IPS-20b (cell line): ENCODE measurements at regions not wholly inside any gene's neighbourhood (a gene's known extent, or its start where the extent isn't known, plus 50 kb on each side); places are given as distances from the start of the nearest gene placed in this dataset.

ENCODE experiments used
- H3K27ac ChIP-seq: one replicate; pipeline ENCODE4 v1.5.1; 2013; ENCODE audit warnings: low read length
- H3K27me3 ChIP-seq: 2 replicates; pipeline ENCODE4 v1.6.1; 2013; ENCODE audit warnings: mild to moderate bottlenecking, low read length, inconsistent platforms; ENCODE audit not compliant: insufficient read depth
- H3K36me3 ChIP-seq: 2 replicates; pipeline ENCODE4 v1.6.1; 2013; ENCODE audit warnings: low read depth, mild to moderate bottlenecking, inconsistent platforms, low read length, moderate library complexity; ENCODE audit not compliant: insufficient read depth
- H3K4me1 ChIP-seq: 2 replicates; pipeline ENCODE4 v1.6.1; 2013; ENCODE audit warnings: mild to moderate bottlenecking, control low read depth, inconsistent platforms, low read length, moderate library complexity; ENCODE audit not compliant: insufficient read depth
- H3K4me3 ChIP-seq: 2 replicates; pipeline ENCODE4 v1.5.1; 2013; ENCODE audit warnings: mild to moderate bottlenecking, low read length, inconsistent platforms
- H3K9ac ChIP-seq: 2 replicates; pipeline ENCODE4 v1.6.1; 2013; ENCODE audit warnings: low read depth, mild to moderate bottlenecking, inconsistent platforms, low read length, moderate library complexity
- H3K9me3 ChIP-seq: 2 replicates; pipeline ENCODE4 v1.6.1; 2013; ENCODE audit warnings: mild to moderate bottlenecking, low read depth, low read length, inconsistent platforms; ENCODE audit not compliant: insufficient read depth

- H3K36me3 ChIP-seq = no peaks in the 10 kb centered on the region
- no peak overlapping the region for H3K9ac ChIP-seq
- no peak overlapping the region for H3K4me3 ChIP-seq
- no peak overlapping the region for H3K27ac ChIP-seq
- H3K4me1 ChIP-seq = no peaks in the 10 kb centered on the region
- H3K27me3 ChIP-seq = no peaks in the 10 kb centered on the region
- H3K9me3 ChIP-seq = no peaks in the 10 kb centered on the region; the same call in 1 of the 2 replicates
Measured at GRCh38 chr10:121169406-121169805, 318.2 kb downstream of the WDR11 start.

- Histone ChIP-seq H3K9ac (no peak overlapping the region), H3K27me3 (no peaks in the 10 kb centered on the region), H3K9me3 (no peaks in the 10 kb centered on the region; the same call in 1 of the 2 replicates), H3K4me1 (no peaks in the 10 kb centered on the region), H3K4me3 (no peak overlapping the region), H3K27ac (no peak overlapping the region), H3K36me3 (no peaks in the 10 kb centered on the region)
Measured at GRCh38 chr10:121171825-121172787, 320.9 kb downstream of the WDR11 start.

GRCh38 chr10:121179006-121179405 is 327.8 kb downstream of the WDR11 start:
- Histone ChIP-seq H3K4me1 (no peaks in the 10 kb centered on the region), H3K9me3 (no peaks in the 10 kb centered on the region), H3K27ac (no peak overlapping the region), H3K9ac (no peak overlapping the region), H3K27me3 (no peaks in the 10 kb centered on the region), H3K36me3 (no peaks in the 10 kb centered on the region), H3K4me3 (no peak overlapping the region)

GRCh38 chr10:121182219-121182618 is 331.1 kb downstream of the WDR11 start:
- Histone ChIP-seq H3K27me3 (no peaks in the 10 kb centered on the region), H3K4me3 (no peak overlapping the region), H3K9me3 (no peaks in the 10 kb centered on the region), H3K9ac (no peak overlapping the region), H3K27ac (no peak overlapping the region), H3K4me1 (no peaks in the 10 kb centered on the region), H3K36me3 (no peaks in the 10 kb centered on the region)

GRCh38 chr10:121183236-121183635 is 332.1 kb downstream of the WDR11 start:
- no peaks in the 10 kb centered on the region for H3K27me3 ChIP-seq
- no peaks in the 10 kb centered on the region for H3K36me3 ChIP-seq
- no peaks in the 10 kb centered on the region for H3K9me3 ChIP-seq
- H3K4me3 ChIP-seq = no peak overlapping the region
- H3K27ac ChIP-seq = no peak overlapping the region
- no peaks in the 10 kb centered on the region for H3K4me1 ChIP-seq
- H3K9ac ChIP-seq = no peak overlapping the region

GRCh38 chr10:121183707-121184106 is 332.5 kb downstream of the WDR11 start:
- Histone ChIP-seq H3K27me3 (no peaks in the 10 kb centered on the region), H3K9ac (no peak overlapping the region), H3K4me3 (no peak overlapping the region), H3K36me3 (no peaks in the 10 kb centered on the region), H3K9me3 (no peaks in the 10 kb centered on the region), H3K4me1 (no peaks in the 10 kb centered on the region), H3K27ac (no peak overlapping the region)

- Histone ChIP-seq H3K9ac (no peak overlapping the region), H3K4me3 (no peak overlapping the region), H3K27ac (no peak overlapping the region), H3K36me3 (no peaks in the 10 kb centered on the region), H3K9me3 (no peaks in the 10 kb centered on the region), H3K4me1 (no peaks in the 10 kb centered on the region), H3K27me3 (no peaks in the 10 kb centered on the region)
Measured at GRCh38 chr10:121185816-121186455, 334.8 kb downstream of the WDR11 start.

- H3K9ac ChIP-seq = no peak overlapping the region
- no peak overlapping the region for H3K27ac ChIP-seq
- H3K36me3 ChIP-seq = no peaks in the 10 kb centered on the region
- H3K4me1 ChIP-seq = no peaks in the 10 kb centered on the region
- H3K27me3 ChIP-seq = no peaks in the 10 kb centered on the region
- no peak overlapping the region for H3K4me3 ChIP-seq
- no peaks in the 10 kb centered on the region for H3K9me3 ChIP-seq
Measured at GRCh38 chr10:121187391-121187790, 336.2 kb downstream of the WDR11 start.

GRCh38 chr10:121188005-121188404 is 336.8 kb downstream of the WDR11 start:
- Histone ChIP-seq H3K27me3 (no peaks in the 10 kb centered on the region), H3K27ac (no peak overlapping the region)

GRCh38 chr10:121189066-121189465 is 337.9 kb downstream of the WDR11 start:
- no peaks in the 10 kb centered on the region for H3K4me1 ChIP-seq
- H3K4me3 ChIP-seq = no peak overlapping the region
- no peaks in the 10 kb centered on the region for H3K36me3 ChIP-seq
- no peak overlapping the region for H3K27ac ChIP-seq
- no peaks in the 10 kb centered on the region for H3K9me3 ChIP-seq
- H3K27me3 ChIP-seq = no peaks in the 10 kb centered on the region
- H3K9ac ChIP-seq = no peak overlapping the region

More at GRCh38 chr10:121188005-121188404, 336.8 kb downstream of the WDR11 start:
- no peak overlapping the region for H3K9ac ChIP-seq
- no peaks in the 10 kb centered on the region for H3K4me1 ChIP-seq
- H3K4me3 ChIP-seq = no peak overlapping the region
- no peaks in the 10 kb centered on the region for H3K9me3 ChIP-seq
- H3K36me3 ChIP-seq = no peaks in the 10 kb centered on the region

GRCh38 chr10:121194696-121195523 is 343.7 kb downstream of the WDR11 start:
- Histone ChIP-seq H3K9ac (no peak overlapping the region), H3K27me3 (no peaks in the 10 kb centered on the region), H3K36me3 (no peaks in the 10 kb centered on the region), H3K9me3 (no peaks in the 10 kb centered on the region), H3K4me3 (no peak overlapping the region), H3K27ac (no peak overlapping the region), H3K4me1 (no peaks in the 10 kb centered on the region)
